Retinal pigment epithelial cell (primary cell): ENCODE measurements at regions not wholly inside any gene's neighbourhood (a gene's known extent, or its start where the extent isn't known, plus 50 kb on each side); places are given as distances from the start of the nearest gene placed in this dataset.

ENCODE experiments used
- DNase-seq: peaks from one replicate; pipeline ENCODE4 v3.0.0-alpha.2; 2010; ENCODE audit warnings: low read depth
- H3K4me3 ChIP-seq: 2 replicates; pipeline ENCODE4 v1.5.1; 2011; ENCODE audit warnings: mild to moderate bottlenecking, low read length, control low read depth, moderate library complexity
- CTCF ChIP-seq: conservative IDR thresholded peaks from 2 replicates; pipeline ENCODE4 v1.5.1; 2011; ENCODE audit warnings: low read depth, low read length, control low read depth, inconsistent platforms

- no peak for TF ChIP-seq CTCF
These were observed 152.8 kb upstream of the IRX6 start for GRCh38 chr16:55171241-55171640.

GRCh38 chr16:55175389-55175788 lies 148.6 kb upstream of the IRX6 start:
- no peak overlapping the region for H3K4me3 ChIP-seq
- TF ChIP-seq CTCF: no peak
- no peak for DNase-seq

More at GRCh38 chr16:55171241-55171640, 152.8 kb upstream of the IRX6 start:
- no peak for DNase-seq
- no peak overlapping the region for H3K4me3 ChIP-seq

- no peak for TF ChIP-seq CTCF
- no peak for DNase-seq
- no peak overlapping the region for H3K4me3 ChIP-seq
These were observed 147.1 kb upstream of the IRX6 start for GRCh38 chr16:55176901-55177300.

GRCh38 chr16:55179411-55179810 lies 144.6 kb upstream of the IRX6 start:
- no peak for TF ChIP-seq CTCF
- no peak overlapping the region for H3K4me3 ChIP-seq
- DNase-seq: no peak

GRCh38 chr16:55179852-55180585 lies 144.0 kb upstream of the IRX6 start:
- H3K4me3 ChIP-seq: no peak overlapping the region
- no peak for DNase-seq
- no peak for TF ChIP-seq CTCF

- TF ChIP-seq CTCF: no peak
- DNase-seq: no peak
- H3K4me3 ChIP-seq: no peak overlapping the region
These were observed 140.0 kb upstream of the IRX6 start for GRCh38 chr16:55184052-55184451.

- no peak for DNase-seq
- no peak for TF ChIP-seq CTCF
These were observed 139.4 kb upstream of the IRX6 start for GRCh38 chr16:55184619-55185018.

More at GRCh38 chr16:55184619-55185018, 139.4 kb upstream of the IRX6 start:
- no peak overlapping the region for H3K4me3 ChIP-seq
